ENCODE measurements at regions not wholly inside any gene's neighbourhood (a gene's known extent, or its start where the extent isn't known, plus 50 kb on each side); places are given as distances from the start of the nearest gene placed in this dataset.
"Not testable (repeated sequence)": the region's sequence is repeated elsewhere in the genome, so short reads cannot be mapped to it uniquely, and the experiment has no call there.

GRCh38 chr13:21917086-21918015 is 246.5 kb downstream of the FGF9 start:
- DNase-seq (ENCODE audit: low spot score): no peak

GRCh38 chr13:21920802-21921201 is 249.9 kb downstream of the FGF9 start:
- not testable (repeated sequence) for DNase-seq (ENCODE audit: low spot score)

- DNase-seq (ENCODE audit: low spot score): no peak
These were observed 254.1 kb downstream of the FGF9 start for GRCh38 chr13:21924958-21925357.

GRCh38 chr13:21925720-21926119 is 254.8 kb downstream of the FGF9 start:
- DNase-seq (ENCODE audit: low spot score): no peak

- DNase-seq (ENCODE audit: low spot score): no peak
These were observed 258.5 kb downstream of the FGF9 start for GRCh38 chr13:21929400-21929799.

- DNase-seq (ENCODE audit: low spot score): no peak
These were observed 259.7 kb downstream of the FGF9 start for GRCh38 chr13:21930536-21930935.

- no peak for DNase-seq (ENCODE audit: low spot score)
These were observed 261.7 kb downstream of the FGF9 start for GRCh38 chr13:21932578-21932977.

GRCh38 chr13:21932996-21933395 is 262.1 kb downstream of the FGF9 start:
- no peak for DNase-seq (ENCODE audit: low spot score)

GRCh38 chr13:21934284-21934683 is 263.4 kb downstream of the FGF9 start:
- no peak for DNase-seq (ENCODE audit: low spot score)

- no peak for DNase-seq (ENCODE audit: low spot score)
These were observed 265.8 kb downstream of the FGF9 start for GRCh38 chr13:21936674-21937073.

- DNase-seq (ENCODE audit: low spot score): no peak
These were observed 267.3 kb downstream of the FGF9 start for GRCh38 chr13:21938168-21938567.

GRCh38 chr13:21938636-21939035 is 267.8 kb downstream of the FGF9 start:
- no peak for DNase-seq (ENCODE audit: low spot score)

GRCh38 chr13:21942061-21942460 is 271.2 kb downstream of the FGF9 start:
- no peak for DNase-seq (ENCODE audit: low spot score)

- DNase-seq (ENCODE audit: low spot score): no peak
These were observed 273.7 kb downstream of the FGF9 start for GRCh38 chr13:21944610-21945009.

GRCh38 chr13:21945195-21945594 is 274.3 kb downstream of the FGF9 start:
- no peak for DNase-seq (ENCODE audit: low spot score)

GRCh38 chr13:21946964-21947363 is 276.1 kb downstream of the FGF9 start:
- no peak for DNase-seq (ENCODE audit: low spot score)

GRCh38 chr13:21948769-21949474 is 278.0 kb downstream of the FGF9 start:
- DNase-seq (ENCODE audit: low spot score): no peak

- no peak for DNase-seq (ENCODE audit: low spot score)
These were observed 279.1 kb downstream of the FGF9 start for GRCh38 chr13:21949818-21950429.

GRCh38 chr13:21956666-21957065 is 285.8 kb downstream of the FGF9 start:
- no peak for DNase-seq (ENCODE audit: low spot score)

GRCh38 chr13:21957833-21958232 is 287.0 kb downstream of the FGF9 start:
- peak; percentile 25 for DNase-seq (ENCODE audit: low spot score)

- no peak for DNase-seq (ENCODE audit: low spot score)
These were observed 289.2 kb downstream of the FGF9 start for GRCh38 chr13:21960108-21960507.

- no peak for DNase-seq (ENCODE audit: low spot score)
These were observed 293.8 kb downstream of the FGF9 start for GRCh38 chr13:21964686-21965085.

GRCh38 chr13:21965095-21965494 is 294.2 kb downstream of the FGF9 start:
- DNase-seq (ENCODE audit: low spot score): no peak
